Hepatic stellate cell (primary cell): ENCODE measurements at regions not wholly inside any gene's neighbourhood (a gene's known extent, or its start where the extent isn't known, plus 50 kb on each side); places are given as distances from the start of the nearest gene placed in this dataset.

Experiments
- DNase-seq: peaks from one replicate; pipeline ENCODE4 v3.0.0; 2011; ENCODE audit warnings: low spot score

- no peak for DNase-seq
Observed at GRCh38 chr3:194069421-194070219, 66.3 kb upstream of the HES1 start.

DNA sequence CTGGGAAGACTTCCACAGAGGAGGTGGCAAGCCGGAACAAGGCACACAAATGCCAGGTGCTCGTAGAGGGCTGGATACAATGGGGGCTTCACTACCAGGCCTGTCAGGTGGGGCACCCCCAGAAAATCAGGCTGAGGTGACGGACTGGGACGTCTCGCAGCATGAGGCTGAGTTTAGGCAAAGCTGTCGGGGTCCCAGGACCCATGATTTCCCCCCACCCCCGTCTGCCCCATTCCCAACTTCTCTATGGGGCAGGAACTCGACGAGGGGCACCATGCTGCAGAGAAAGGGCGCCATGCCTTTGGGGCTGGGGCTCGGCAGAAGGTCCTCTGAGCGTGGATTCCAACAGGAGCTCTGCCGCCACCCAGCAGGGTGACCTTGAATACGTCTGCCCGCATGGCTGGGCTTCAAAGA lies 65.7 kb upstream of the HES1 start:
- no peak for DNase-seq

- peak; percentile 84 for DNase-seq
Observed at GRCh38 chr3:194070634-194071409, 65.1 kb upstream of the HES1 start.

GRCh38 chr3:194072097-194072428 lies 63.9 kb upstream of the HES1 start:
- DNase-seq, result no peak

GRCh38 chr3:194072691-194073279 lies 63.2 kb upstream of the HES1 start:
- DNase-seq, result no peak

GRCh38 chr3:194073926-194074325 lies 62.0 kb upstream of the HES1 start:
- DNase-seq, result no peak

DNA sequence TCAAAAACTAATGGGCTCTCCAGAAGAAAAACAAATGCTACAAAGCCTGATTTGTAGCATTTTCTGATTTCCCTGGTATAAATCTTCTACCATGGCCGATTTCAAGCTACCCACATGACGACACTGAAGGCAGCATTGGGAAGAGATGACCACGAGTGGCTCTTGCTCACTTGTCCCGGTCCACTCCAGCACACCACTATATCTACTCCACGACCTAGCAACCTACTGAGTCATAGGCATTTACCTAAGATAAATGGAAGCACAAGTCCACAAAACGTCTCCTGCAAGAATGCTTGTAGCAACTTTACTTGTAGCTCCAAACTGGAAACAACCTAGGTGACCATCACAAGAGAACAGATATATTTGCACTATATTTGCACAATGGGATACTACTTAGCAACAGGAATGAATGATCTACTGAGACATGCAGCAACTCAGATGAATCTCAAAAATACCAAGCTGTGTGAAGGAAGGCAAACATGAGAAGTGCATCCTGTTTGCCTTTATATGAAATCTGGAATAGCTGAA lies 60.8 kb upstream of the HES1 start:
- DNase-seq, result no peak

DNA sequence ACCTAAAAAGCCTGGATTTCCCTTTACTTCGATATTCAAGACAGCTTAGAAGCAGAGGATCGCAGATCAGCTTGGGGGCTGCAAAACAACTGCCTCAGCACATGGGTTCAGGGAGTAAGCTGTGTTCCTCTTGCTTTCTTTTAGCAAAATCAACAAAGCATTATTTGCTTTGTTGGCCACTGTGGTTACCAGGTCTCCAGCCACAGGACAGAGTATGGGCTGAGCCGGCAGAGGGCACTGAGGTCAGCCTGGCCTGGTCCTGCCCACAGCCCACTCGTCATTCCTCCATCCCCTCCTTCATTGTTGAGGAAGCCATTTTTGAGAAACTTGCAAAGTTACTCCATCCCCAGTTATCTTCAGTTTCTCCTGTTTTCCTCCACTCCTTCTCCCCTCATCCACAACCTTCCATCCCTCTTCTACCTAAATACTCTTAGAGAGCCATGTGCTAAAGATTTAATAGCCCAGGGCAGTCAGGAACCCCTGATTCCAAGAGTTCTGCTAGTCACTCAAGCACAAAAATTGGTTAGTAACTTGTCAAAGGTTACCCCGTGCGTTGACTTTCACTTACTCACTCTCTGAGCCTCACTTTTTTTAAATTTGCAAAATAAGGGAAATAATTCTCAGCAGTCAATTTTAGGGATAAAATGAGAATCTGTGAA lies 60.0 kb upstream of the HES1 start:
- DNase-seq, result no peak

DNA sequence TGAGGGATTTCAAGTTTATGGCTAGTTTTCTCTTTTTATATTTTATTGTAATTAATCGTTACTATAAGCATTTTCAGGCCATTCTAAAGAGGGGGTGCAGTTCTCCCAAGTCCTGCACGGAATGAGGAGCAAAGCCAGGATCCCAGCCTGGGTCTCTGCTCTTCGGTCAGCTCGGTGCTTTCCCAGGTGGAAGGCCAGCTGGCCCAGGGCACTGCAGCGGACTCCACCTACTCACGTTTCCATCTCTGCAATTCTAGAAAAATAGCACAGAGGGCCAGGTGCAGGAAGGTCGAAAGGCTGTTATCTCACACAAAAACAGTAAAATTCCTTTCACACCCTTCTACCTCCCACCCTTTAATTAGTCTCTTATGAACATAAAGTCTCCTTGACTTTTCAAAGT lies 59.5 kb upstream of the HES1 start:
- DNase-seq, result no peak

GRCh38 chr3:194077602-194078001 lies 58.3 kb upstream of the HES1 start:
- no peak for DNase-seq

DNA sequence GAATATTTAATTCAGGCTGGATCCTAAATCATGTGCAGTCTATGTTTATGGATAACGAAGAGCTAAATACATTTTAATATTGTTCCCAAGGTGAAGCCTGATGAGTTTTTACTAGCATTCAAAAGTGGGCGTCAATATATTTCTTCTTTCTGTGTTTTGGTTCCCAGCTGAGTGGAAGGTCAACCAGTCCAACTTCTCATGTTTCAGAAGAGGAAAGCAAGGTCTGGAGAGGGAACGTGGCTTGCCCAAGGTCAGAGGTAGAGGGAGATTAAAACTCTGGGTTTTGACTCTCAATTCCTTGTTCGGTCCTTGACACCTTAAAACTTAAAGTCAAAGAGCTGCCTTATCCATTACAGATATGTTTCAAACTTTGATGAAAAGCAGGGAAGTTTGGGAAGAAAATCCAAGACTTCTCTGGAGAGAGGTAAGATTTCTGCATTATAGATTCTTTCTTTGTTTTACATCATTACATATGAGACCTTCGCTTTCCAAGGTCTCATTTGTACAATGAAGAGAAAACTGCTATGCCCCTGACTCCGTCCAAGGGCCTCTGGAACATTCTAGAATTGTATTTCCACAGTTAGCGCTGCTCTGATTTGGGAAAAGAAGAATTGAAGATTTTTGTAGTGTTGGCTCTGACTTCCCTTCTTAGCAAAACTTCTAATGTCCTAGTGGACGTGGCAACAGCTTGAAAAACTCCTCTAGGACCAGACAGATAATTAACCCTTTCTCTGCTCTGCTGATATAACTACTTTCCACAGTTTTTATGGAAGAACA lies 57.7 kb upstream of the HES1 start:
- no peak for DNase-seq

GRCh38 chr3:194079702-194080172 lies 56.2 kb upstream of the HES1 start:
- DNase-seq, result no peak

- DNase-seq, result no peak
Observed at GRCh38 chr3:194080436-194080835, 55.5 kb upstream of the HES1 start.

- no peak for DNase-seq
Observed at GRCh38 chr3:194080913-194081800, 54.8 kb upstream of the HES1 start.

DNA sequence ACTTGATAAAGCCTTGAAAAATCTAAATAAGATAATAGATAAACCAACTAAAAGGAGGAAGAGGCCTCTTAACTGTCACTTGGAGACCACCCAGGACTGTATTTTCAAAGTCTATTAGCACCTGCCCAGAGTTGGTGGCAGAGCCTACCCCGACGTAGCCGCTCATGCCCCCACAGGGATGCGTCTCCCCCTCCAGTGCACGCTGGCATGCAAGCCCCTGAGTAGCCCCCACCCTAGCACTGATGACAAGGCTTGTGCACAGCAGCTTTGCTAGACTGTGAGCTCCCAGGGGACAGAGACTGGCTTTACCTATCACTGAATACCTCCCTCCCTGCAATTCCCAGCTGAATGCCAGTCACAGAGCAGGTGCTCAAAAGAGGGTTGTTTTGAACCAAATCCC lies 54.1 kb upstream of the HES1 start:
- no peak for DNase-seq

GRCh38 chr3:194082743-194083636 lies 53.0 kb upstream of the HES1 start:
- DNase-seq, result peak; percentile 23

DNA sequence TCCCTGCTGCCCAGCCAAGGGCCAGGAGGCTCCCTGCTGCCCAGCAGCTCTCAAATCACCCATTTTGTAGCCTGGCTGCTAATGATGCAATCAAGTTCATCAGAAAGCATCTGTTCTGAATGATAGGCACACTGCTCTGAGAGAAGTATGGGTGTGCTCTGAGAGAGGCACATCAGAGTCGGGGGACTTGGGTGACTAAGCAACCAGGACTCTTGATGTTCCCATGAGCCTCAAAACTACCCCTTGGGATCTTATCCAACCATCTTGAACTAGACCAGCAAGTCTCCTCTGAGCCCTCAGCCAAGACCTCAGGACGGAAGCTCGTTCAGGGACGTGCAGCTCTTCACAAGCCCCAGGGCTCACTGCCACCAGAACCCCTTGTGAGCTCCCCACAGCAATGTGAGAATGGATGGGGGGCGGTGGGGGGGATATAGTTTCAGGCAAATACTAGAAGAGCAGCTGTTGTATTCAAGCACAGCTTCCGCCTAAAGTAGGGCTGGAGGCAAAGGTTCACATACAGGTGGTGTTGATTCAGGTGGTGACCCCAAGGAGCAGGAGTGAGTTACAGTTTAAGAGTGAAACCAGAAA lies 52.2 kb upstream of the HES1 start:
- no peak for DNase-seq

GRCh38 chr3:194084284-194084683 lies 51.7 kb upstream of the HES1 start:
- no peak for DNase-seq
